Natural killer cell (primary cell): ENCODE measurements at regions not wholly inside any gene's neighbourhood (a gene's known extent, or its start where the extent isn't known, plus 50 kb on each side); places are given as distances from the start of the nearest gene placed in this dataset.
"Not testable (repeated sequence)": the region's sequence is repeated elsewhere in the genome, so short reads cannot be mapped to it uniquely, and the experiment has no call there.

Source experiments
- ATAC-seq, 3 donors: fragments of 150-1000 bp in 2 of 3; fragments of 200-7000 bp in 1 of 3; cut with Tn5 transposase; 1 replicate in 1 of 3; 2 replicates in 2 of 3; pipeline ENCODE4 v1.10.0; 2021; ENCODE audit warnings: mild to moderate bottlenecking in 2 of 3, moderate library complexity in 2 of 3
- DNase-seq, 2 donors: peaks; one replicate each; pipeline versions ENCODE4 v3.0.0 to v3.0.0-alpha.2; 2013 to 2021; ENCODE audit warnings: mixed read lengths in 1 of 2
- H3K27ac ChIP-seq: one replicate; pipeline ENCODE4 v1.5.1; 2013; ENCODE audit warnings: mild to moderate bottlenecking, low read length
- H3K27me3 ChIP-seq: one replicate; pipeline ENCODE4 v1.6.1; 2013; ENCODE audit warnings: low read length; ENCODE audit not compliant: control insufficient read depth, insufficient read depth
- H3K36me3 ChIP-seq: one replicate; pipeline ENCODE4 v1.6.1; 2013; ENCODE audit warnings: low read length; ENCODE audit not compliant: control insufficient read depth, insufficient read depth
- H3K4me1 ChIP-seq: one replicate; pipeline ENCODE4 v1.6.1; 2013; ENCODE audit warnings: low read length; ENCODE audit not compliant: control insufficient read depth, insufficient read depth
- H3K4me3 ChIP-seq: one replicate; pipeline ENCODE4 v1.5.1; 2013; ENCODE audit warnings: low read length
- H3K9me3 ChIP-seq: one replicate; pipeline ENCODE4 v1.6.1; 2013; ENCODE audit warnings: low read length; ENCODE audit not compliant: control insufficient read depth, insufficient read depth
- H3K27ac Mint-ChIP-seq, 2 donors: one replicate each; pipeline ENCODE4 v1.8.0; 2022; ENCODE audit warnings: mild to moderate bottlenecking in 2 of 2, mixed read lengths in 2 of 2, moderate library complexity in 1 of 2
- H3K27me3 Mint-ChIP-seq, 2 donors: one replicate each; pipeline ENCODE4 v1.8.0; 2022; ENCODE audit warnings: low read depth in 2 of 2, mixed read lengths in 2 of 2
- H3K36me3 Mint-ChIP-seq: one replicate; pipeline ENCODE4 v1.8.0; 2022; ENCODE audit warnings: mixed read lengths
- H3K4me1 Mint-ChIP-seq, 2 donors: one replicate each; pipeline ENCODE4 v1.8.0; 2022; ENCODE audit warnings: mixed read lengths in 2 of 2
- H3K4me3 Mint-ChIP-seq: one replicate; pipeline ENCODE4 v1.8.0; 2022; ENCODE audit warnings: mild to moderate bottlenecking, moderate library complexity, mixed read lengths
- H3K9me3 Mint-ChIP-seq, 2 donors: one replicate each; pipeline ENCODE4 v1.8.0; 2022; ENCODE audit warnings: mixed read lengths in 2 of 2
- WGBS: methylation state at CpG from one replicate; pipeline ENCODE4 v1.1.7; 2013; ENCODE audit warnings: missing lambda C conversion rate; ENCODE audit not compliant: insufficient coverage; 5-methylcytosine and 5-hydroxymethylcytosine counted together
- intact Hi-C: fragments of 100-400 bp; cut with micrococcal nuclease; formaldehyde crosslinking; loops from one replicate; pipeline ENCODE4 v1.14.2; 2022
- TF ChIP-seq, protein P1 (sequence below): fragments of 200-600 bp; IDR thresholded peaks from one replicate; pipeline ENCODE4 v1.8.0; 2022; ENCODE audit warnings: antibody characterized with exemption

DNA sequence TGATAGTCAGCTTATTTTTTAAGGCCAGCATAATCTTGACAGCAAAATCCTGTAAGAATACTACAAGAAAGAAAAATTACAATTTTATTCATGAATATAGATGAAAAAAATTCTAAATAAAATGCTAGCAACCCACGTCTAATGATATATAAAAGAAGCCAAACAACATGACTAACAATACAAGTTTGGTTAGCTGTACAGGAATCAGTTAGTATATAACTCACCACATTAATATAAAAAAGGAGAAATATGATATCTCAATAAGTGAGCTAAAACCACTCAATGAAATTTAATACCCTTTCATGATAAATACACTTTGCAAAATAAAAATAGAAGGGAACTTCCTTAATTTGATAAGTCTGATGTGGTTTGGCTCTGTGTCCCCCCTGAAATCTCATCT, 139.7 kb upstream of the MAN2A1 start:
- TF ChIP-seq, protein P1, sequence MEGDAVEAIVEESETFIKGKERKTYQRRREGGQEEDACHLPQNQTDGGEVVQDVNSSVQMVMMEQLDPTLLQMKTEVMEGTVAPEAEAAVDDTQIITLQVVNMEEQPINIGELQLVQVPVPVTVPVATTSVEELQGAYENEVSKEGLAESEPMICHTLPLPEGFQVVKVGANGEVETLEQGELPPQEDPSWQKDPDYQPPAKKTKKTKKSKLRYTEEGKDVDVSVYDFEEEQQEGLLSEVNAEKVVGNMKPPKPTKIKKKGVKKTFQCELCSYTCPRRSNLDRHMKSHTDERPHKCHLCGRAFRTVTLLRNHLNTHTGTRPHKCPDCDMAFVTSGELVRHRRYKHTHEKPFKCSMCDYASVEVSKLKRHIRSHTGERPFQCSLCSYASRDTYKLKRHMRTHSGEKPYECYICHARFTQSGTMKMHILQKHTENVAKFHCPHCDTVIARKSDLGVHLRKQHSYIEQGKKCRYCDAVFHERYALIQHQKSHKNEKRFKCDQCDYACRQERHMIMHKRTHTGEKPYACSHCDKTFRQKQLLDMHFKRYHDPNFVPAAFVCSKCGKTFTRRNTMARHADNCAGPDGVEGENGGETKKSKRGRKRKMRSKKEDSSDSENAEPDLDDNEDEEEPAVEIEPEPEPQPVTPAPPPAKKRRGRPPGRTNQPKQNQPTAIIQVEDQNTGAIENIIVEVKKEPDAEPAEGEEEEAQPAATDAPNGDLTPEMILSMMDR: no peak
- Mint-ChIP-seq H3K36me3 (no peaks in the 10 kb centered on the region), H3K27me3 (peaks cover 3 to 8% of the 10 kb centered on the region in 2 donors), H3K27ac (no peak overlapping the region), H3K4me1 (no peaks in the 10 kb centered on the region), H3K4me3 (no peak overlapping the region), H3K9me3 (no peaks in the 10 kb centered on the region)
- Histone ChIP-seq H3K9me3 (peaks cover 7% of the 10 kb centered on the region), H3K36me3 (no peaks in the 10 kb centered on the region), H3K4me3 (no peak overlapping the region), H3K27ac (no peak overlapping the region), H3K27me3 (no peaks in the 10 kb centered on the region), H3K4me1 (no peaks in the 10 kb centered on the region)
- intact Hi-C loops: no loop called here
- DNase-seq (no peak), ATAC-seq (no peak)
- no CpG with 5 or more reads among the region's 1 CpG for WGBS

DNA sequence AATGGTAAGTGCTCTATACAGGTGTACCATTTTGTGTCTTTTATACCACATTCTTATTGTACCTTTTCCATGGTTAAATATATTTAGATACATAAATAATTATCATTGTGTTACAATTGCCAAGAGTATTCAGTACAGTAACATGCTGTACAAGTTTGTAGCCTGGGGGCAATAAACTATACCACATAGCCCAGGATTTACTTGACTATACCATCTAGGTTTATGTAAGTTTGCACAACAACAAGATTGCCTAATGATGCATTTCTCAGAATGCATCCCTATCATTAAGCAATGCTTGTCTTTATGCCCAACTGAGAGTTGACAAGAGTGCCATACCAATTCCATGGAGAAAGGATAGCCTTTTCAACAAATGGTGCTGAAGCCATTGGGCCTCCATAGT, 136.7 kb upstream of the PJA2 start:
- no peak for DNase-seq
- Mint-ChIP-seq H3K27me3 (peaks cover 0 to 3% of the 10 kb centered on the region in 2 donors), H3K4me3 (no peak overlapping the region), H3K9me3 (no peaks in the 10 kb centered on the region), H3K27ac (no peak overlapping the region), H3K4me1 (no peaks in the 10 kb centered on the region), H3K36me3 (no peaks in the 10 kb centered on the region)
- TF ChIP-seq, protein P1: no peak
- Histone ChIP-seq H3K4me1 (no peaks in the 10 kb centered on the region), H3K36me3 (no peaks in the 10 kb centered on the region), H3K27ac (no peak overlapping the region), H3K27me3 (no peaks in the 10 kb centered on the region), H3K4me3 (no peak overlapping the region), H3K9me3 (peaks cover 3% of the 10 kb centered on the region)
- intact Hi-C loops: no loop called here
- ATAC-seq: no peak

DNA sequence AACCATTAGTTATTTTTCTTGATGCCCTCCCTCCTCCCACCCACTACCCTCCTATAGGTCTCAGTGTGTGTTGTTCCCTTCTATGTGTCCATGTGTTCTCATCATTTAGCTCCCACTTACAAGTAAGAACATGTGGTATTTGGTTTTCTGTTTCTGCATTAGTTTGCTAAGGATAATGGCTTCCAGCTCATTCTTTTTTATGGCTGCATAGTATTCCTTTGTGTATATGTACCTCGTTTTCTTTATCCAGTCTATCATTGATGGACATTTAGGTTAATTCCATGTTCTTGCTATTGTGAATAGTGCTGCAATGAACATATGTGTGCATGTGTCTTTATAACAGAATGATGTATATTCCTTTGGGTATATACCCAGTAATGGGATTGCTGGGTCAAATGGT, 135.1 kb upstream of the PJA2 start:
- H3K27me3 ChIP-seq, H3K27me3 Mint-ChIP-seq, H3K4me3 Mint-ChIP-seq, H3K9me3 ChIP-seq, H3K4me1 ChIP-seq, H3K36me3 Mint-ChIP-seq, H3K9me3 Mint-ChIP-seq, ATAC-seq, DNase-seq, H3K27ac Mint-ChIP-seq, intact Hi-C loops, H3K27ac ChIP-seq, H3K4me1 Mint-ChIP-seq, H3K4me3 ChIP-seq, H3K36me3 ChIP-seq: not testable (repeated sequence)
- WGBS: 78% methylated on average over 1 of the region's 1 CpG

DNA sequence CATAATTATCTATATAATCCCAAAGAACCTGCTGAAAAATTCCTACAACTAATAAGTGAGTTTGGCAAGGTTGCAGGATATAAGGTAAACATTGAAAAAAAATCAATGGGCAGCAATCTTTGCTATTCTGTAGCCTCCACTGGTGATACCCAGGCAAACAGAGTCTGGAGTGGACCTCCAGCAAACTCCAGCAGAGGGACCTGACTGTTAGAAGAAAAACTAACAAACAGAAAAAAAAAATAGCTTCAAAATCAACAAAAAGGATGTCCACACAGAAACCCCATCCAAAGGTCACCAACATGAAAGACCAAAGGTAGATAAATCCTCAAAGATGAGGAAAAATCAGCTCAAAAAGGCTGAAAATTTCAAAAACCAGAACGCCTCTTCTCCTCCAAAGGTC, 128.9 kb upstream of the PJA2 start:
- H3K36me3 Mint-ChIP-seq, DNase-seq, H3K4me3 ChIP-seq, H3K27ac ChIP-seq, H3K27ac Mint-ChIP-seq, H3K9me3 Mint-ChIP-seq, H3K4me1 Mint-ChIP-seq, H3K4me3 Mint-ChIP-seq, intact Hi-C loops, H3K36me3 ChIP-seq, H3K27me3 ChIP-seq, H3K9me3 ChIP-seq, H3K4me1 ChIP-seq, ATAC-seq: not testable (repeated sequence)
- no CpG with 5 or more reads among the region's 1 CpG for WGBS
- peaks cover 10 to 26% of the 10 kb centered on the region in 2 donors for H3K27me3 Mint-ChIP-seq

DNA sequence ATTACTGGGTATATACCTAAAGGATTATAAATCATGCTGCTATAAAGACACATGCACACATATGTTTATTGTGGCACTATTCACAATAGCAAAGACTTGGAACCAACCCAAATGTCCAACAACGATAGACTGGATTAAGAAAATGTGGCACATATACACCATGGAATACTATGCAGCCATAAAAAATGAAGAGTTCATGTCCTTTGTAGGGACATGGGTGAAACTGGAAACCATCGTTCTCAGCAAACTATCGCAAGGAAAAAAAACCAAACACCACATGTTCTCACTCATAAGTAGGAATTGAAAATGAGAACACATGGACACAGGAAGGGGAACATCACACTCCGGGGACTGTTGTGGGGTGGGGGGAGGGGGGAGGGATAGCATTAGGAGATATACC, 125.3 kb upstream of the PJA2 start:
- ATAC-seq, H3K4me1 ChIP-seq, H3K36me3 ChIP-seq, H3K27ac ChIP-seq, H3K4me3 Mint-ChIP-seq, intact Hi-C loops, H3K27ac Mint-ChIP-seq, H3K9me3 ChIP-seq, DNase-seq, H3K36me3 Mint-ChIP-seq, H3K4me3 ChIP-seq, H3K27me3 ChIP-seq, H3K4me1 Mint-ChIP-seq, H3K9me3 Mint-ChIP-seq: not testable (repeated sequence)
- WGBS: no CpG with 5 or more reads among the region's 4 CpGs
- H3K27me3 Mint-ChIP-seq: peaks cover 13 to 26% of the 10 kb centered on the region in 2 donors
